Kidney (tissue), 13 donors: ENCODE measurements at regions not wholly inside any gene's neighbourhood (a gene's known extent, or its start where the extent isn't known, plus 50 kb on each side); places are given as distances from the start of the nearest gene placed in this dataset.

Experiments
- DNase-seq, 5 donors: peaks; one replicate each; pipeline ENCODE4 v3.0.0-alpha.2; 2013 to 2020
- FAIRE-seq: peaks from 2 replicates; lab custom pipeline; 2012; peaks lifted over from hg19 to GRCh38; lab: Jason Lieb, UNC
- H3K27ac ChIP-seq, 2 donors: one replicate each; pipeline ENCODE4 v1.7.0; 2013; ENCODE audit warnings: low read depth in 2 of 2, low read length in 2 of 2, inconsistent platforms in 1 of 2
- H3K27me3 ChIP-seq: one replicate; pipeline ENCODE4 v1.7.1; 2013; ENCODE audit warnings: low read length, inconsistent platforms; ENCODE audit not compliant: control insufficient read depth, insufficient read depth
- H3K36me3 ChIP-seq, 3 donors: one replicate each; pipeline versions ENCODE4 v1.7.0 to v1.7.1; 2013; ENCODE audit warnings: low read length in 3 of 3, control low read depth in 1 of 3, inconsistent platforms in 1 of 3; ENCODE audit not compliant: insufficient read depth in 3 of 3, control insufficient read depth in 2 of 3
- H3K4me1 ChIP-seq, 3 donors: one replicate each; pipeline versions ENCODE4 v1.7.0 to v1.7.1; 2013; ENCODE audit warnings: low read length in 3 of 3, inconsistent platforms in 1 of 3, low read depth in 1 of 3; ENCODE audit not compliant: control insufficient read depth in 2 of 3, insufficient read depth in 2 of 3
- H3K4me3 ChIP-seq, 3 donors: one replicate each; pipeline versions ENCODE4 v1.7.0 to v1.8.1; 2013; ENCODE audit warnings: low read length in 3 of 3, control low read depth in 1 of 3, inconsistent platforms in 1 of 3
- H3K9ac ChIP-seq, 3 donors: one replicate each; pipeline versions ENCODE4 v1.7.0 to v1.7.1; 2013; ENCODE audit warnings: low read length in 3 of 3, control low read depth in 1 of 3, inconsistent platforms in 1 of 3
- H3K9me3 ChIP-seq, 3 donors: one replicate each; pipeline versions ENCODE4 v1.7.0 to v1.7.1; 2013; ENCODE audit warnings: low read length in 3 of 3, control low read depth in 1 of 3, inconsistent platforms in 1 of 3; ENCODE audit not compliant: control insufficient read depth in 2 of 3, insufficient read depth in 1 of 3
- CTCF ChIP-seq: IDR thresholded peaks from 3 replicates; pipeline ENCODE4 v1.5.1; 2012; ENCODE audit warnings: mild to moderate bottlenecking, moderate library complexity, borderline replicate concordance; ENCODE audit not compliant: insufficient read depth; ENCODE audit errors: extremely low read depth
- intact Hi-C: fragments of 100-400 bp; cut with DNase I; formaldehyde crosslinking; loops from one replicate; pipeline ENCODE4 v1.11.1; 2022
- donor health status: control.
- donor health status: control.
- donor health status: control.
- donor health status: control.
- donor health status: control.
- donor health status: DM: yes; HTN: yes; CAD: no.
- donor health status: Normal renal cell carcinoma (clear cell type).

- H3K9ac ChIP-seq: peak overlapping the region in 2 of 3 donors; percentile 5 to 76
- H3K27me3 ChIP-seq: no peaks in the 10 kb centered on the region
- H3K4me3 ChIP-seq: peak overlapping the region in 2 of 3 donors; percentile 33 to 49
- peak overlapping the region; percentile 82 for H3K27ac ChIP-seq
- intact Hi-C loops: no loop called here
- peaks cover 4 to 25% (median 9%) of the 10 kb centered on the region in 3 donors for H3K4me1 ChIP-seq
- no peaks in the 10 kb centered on the region for H3K36me3 ChIP-seq
- DNase-seq (peak in 2 of 5 donors; percentile 62 to 74), FAIRE-seq (no peak)
- no peaks in the 10 kb centered on the region for H3K9me3 ChIP-seq
- no peak for TF ChIP-seq CTCF
These were observed 52.2 kb upstream of the HGFAC start for GRCh38 chr4:3389233-3390215.

- Histone ChIP-seq H3K36me3 (peaks cover 0 to 2% (median 0%) of the 10 kb centered on the region in 3 donors), H3K27ac (peak overlapping the region in 1 of 2 donors; percentile 43), H3K4me1 (peaks cover 4 to 25% (median 9%) of the 10 kb centered on the region in 3 donors), H3K9ac (no peak overlapping the region), H3K27me3 (no peaks in the 10 kb centered on the region), H3K9me3 (no peaks in the 10 kb centered on the region), H3K4me3 (no peak overlapping the region)
- DNase-seq (peak in 2 of 5 donors; percentile 51 to 82), FAIRE-seq (no peak)
- TF ChIP-seq CTCF: no peak
- intact Hi-C loops: no loop called here
These were observed 51.4 kb upstream of the HGFAC start for GRCh38 chr4:3390288-3390811.

DNA sequence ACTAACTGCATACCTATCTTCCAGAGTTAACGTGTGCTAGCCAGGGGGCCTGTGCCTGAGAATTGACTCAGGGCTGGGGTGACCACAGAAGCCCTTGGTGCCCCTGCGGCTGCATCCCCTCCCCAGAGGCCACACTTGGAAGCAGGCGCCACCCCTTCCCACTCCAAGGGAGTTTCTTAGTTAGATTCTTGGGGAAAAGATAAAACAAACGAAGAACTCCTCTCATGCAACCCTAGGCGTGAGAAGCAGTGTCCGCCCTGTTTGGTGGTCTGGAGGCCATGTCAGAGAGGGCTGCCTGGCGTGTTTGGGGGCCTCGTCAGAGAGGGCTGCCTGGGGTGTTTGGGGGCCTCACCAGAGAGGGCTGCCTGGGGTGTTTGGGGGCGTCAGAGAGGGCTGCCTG, 50.3 kb upstream of the HGFAC start:
- FAIRE-seq: no peak

More for the DNA sequence above, 50.3 kb upstream of the HGFAC start:
- Histone ChIP-seq H3K9me3 (no peaks in the 10 kb centered on the region), H3K36me3 (peaks cover 0 to 2% (median 0%) of the 10 kb centered on the region in 3 donors), H3K4me1 (peaks cover 4 to 20% (median 9%) of the 10 kb centered on the region in 3 donors), H3K4me3 (no peak overlapping the region), H3K27me3 (no peaks in the 10 kb centered on the region), H3K27ac (no peak overlapping the region), H3K9ac (no peak overlapping the region)
- intact Hi-C loops: no loop called here
- TF ChIP-seq CTCF: no peak
- peak in 1 of 5 donors; percentile 35 for DNase-seq
